Esophagus muscularis mucosa (tissue), 4 donors: ENCODE measurements at regions not wholly inside any gene's neighbourhood (a gene's known extent, or its start where the extent isn't known, plus 50 kb on each side); places are given as distances from the start of the nearest gene placed in this dataset.
A peak's percentile ranks its signal among the peaks of the same experiment; 100 is the strongest.

ENCODE experiments used
- DNase-seq: peaks from one replicate; pipeline ENCODE4 v3.0.0-alpha.2; 2017; ENCODE audit errors: extremely low spot score
- H3K27ac ChIP-seq, 4 donors: fragments of 200-600 bp; sonication (generic); replicated peaks in 1 of 4; 1 replicate in 3 of 4; 2 replicates in 1 of 4; pipeline ENCODE4 v1.5.1; 2016 to 2019; ENCODE audit warnings: mild to moderate bottlenecking in 1 of 4
- H3K27me3 ChIP-seq, 4 donors: fragments of 200-600 bp; sonication (generic); one replicate each; pipeline versions ENCODE4 v1.5.1 to v1.6.0; 2016 to 2019
- H3K36me3 ChIP-seq, 4 donors: fragments of 200-600 bp; sonication (generic); one replicate each; pipeline ENCODE4 v1.5.1; 2016 to 2019
- H3K4me1 ChIP-seq, 4 donors: fragments of 200-600 bp; sonication (generic); one replicate each; pipeline ENCODE4 v1.5.1; 2016 to 2019
- H3K4me3 ChIP-seq, 4 donors: fragments of 200-600 bp; sonication (generic); 1 replicate in 2 of 4; 2 replicates in 2 of 4; pipeline ENCODE4 v1.5.1; 2016 to 2019; ENCODE audit warnings: mild to moderate bottlenecking in 4 of 4, moderate library complexity in 1 of 4
- H3K9me3 ChIP-seq, 4 donors: fragments of 200-600 bp; sonication (generic); 1 replicate in 3 of 4; 2 replicates in 1 of 4; pipeline ENCODE4 v1.5.1; 2016 to 2019
- CTCF ChIP-seq, 3 experiments: fragments of 200-600 bp in 2 of 3; fragments of 450-650 bp in 1 of 3; sonication (generic) in 2 of 3; IDR thresholded peaks; one replicate each; pipeline ENCODE4 v1.5.1; 2017 to 2019; ENCODE audit warnings: antibody characterized with exemption in 3 of 3, mild to moderate bottlenecking in 2 of 3, moderate library complexity in 1 of 3
- EP300 ChIP-seq: sonication (generic); formaldehyde crosslinking; IDR thresholded peaks from one replicate; pipeline ENCODE4 v1.6.1; 2017; ENCODE audit warnings: antibody characterized with exemption
- POLR2A ChIP-seq: fragments of 450-650 bp; IDR thresholded peaks from one replicate; pipeline ENCODE4 v1.6.1; 2017; ENCODE audit warnings: antibody characterized with exemption, moderate library complexity, mild to moderate bottlenecking, low read depth
- POLR2AphosphoS5 ChIP-seq, 2 donors: sonication (generic); formaldehyde crosslinking; IDR thresholded peaks; one replicate each; pipeline ENCODE4 v1.6.1; 2017; ENCODE audit warnings: antibody characterized with exemption in 2 of 2
- WGBS: methylation state at CpG from one replicate; pipeline ENCODE4 v1.1.5; 2018; 5-methylcytosine and 5-hydroxymethylcytosine counted together
- intact Hi-C: fragments of 100-400 bp; cut with DNase I; formaldehyde crosslinking; loops from one replicate; pipeline ENCODE4 v1.15.1; 2023

GRCh38 chr5:128895122-128895521 lies 70.2 kb upstream of the SLC27A6 start:
- no peak overlapping the region for H3K27ac ChIP-seq
- H3K36me3 ChIP-seq, result no peaks in the 10 kb centered on the region
- TF ChIP-seq POLR2AphosphoS5 (IDR thresholded peaks at IDR 0.05), result no peak
- no peak for TF ChIP-seq POLR2A
- no peak overlapping the region for H3K4me3 ChIP-seq
- no peaks in the 10 kb centered on the region for H3K9me3 ChIP-seq
- H3K27me3 ChIP-seq, result no peaks in the 10 kb centered on the region
- intact Hi-C loops, result no loop called here
- DNase-seq, result no peak
- H3K4me1 ChIP-seq, result no peaks in the 10 kb centered on the region

DNA sequence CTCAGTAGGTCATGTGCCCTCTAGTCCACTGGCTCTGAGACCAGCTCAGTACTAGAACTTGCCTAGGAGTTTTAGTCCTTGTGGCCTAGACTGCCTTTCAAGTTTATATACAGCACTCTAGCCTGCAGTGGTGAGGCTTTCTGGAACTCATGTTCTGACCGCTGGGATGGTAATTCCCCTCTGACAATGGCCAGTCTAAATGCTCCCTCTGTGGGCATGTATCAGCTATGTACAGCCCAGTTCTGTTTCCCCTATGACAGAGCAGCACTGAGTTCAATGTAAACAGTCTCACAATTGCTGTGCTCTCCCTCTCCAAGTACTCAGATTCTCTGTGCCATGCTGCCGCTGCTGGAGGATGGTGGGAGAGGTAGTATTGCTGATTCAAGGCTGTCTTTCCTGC lies 68.6 kb upstream of the SLC27A6 start:
- H3K27me3 ChIP-seq, result no peaks in the 10 kb centered on the region
- H3K9me3 ChIP-seq, result no peaks in the 10 kb centered on the region
- DNase-seq, result no peak
- WGBS, result 95% methylated on average over 2 of the region's 2 CpGs
- H3K27ac ChIP-seq, result no peak overlapping the region
- TF ChIP-seq POLR2AphosphoS5 (IDR thresholded peaks at IDR 0.05) (no peak), POLR2A (no peak), EP300 (no peak), CTCF (IDR thresholded peaks at IDR 0.05) (no peak)
- no peaks in the 10 kb centered on the region for H3K36me3 ChIP-seq
- intact Hi-C loops, result no loop called here
- H3K4me1 ChIP-seq, result no peaks in the 10 kb centered on the region
- no peak overlapping the region for H3K4me3 ChIP-seq

- no peak for DNase-seq
- Histone ChIP-seq H3K36me3 (no peaks in the 10 kb centered on the region), H3K4me1 (peaks cover 0 to 10% (median 3%) of the 10 kb centered on the region in 4 donors), H3K27me3 (no peaks in the 10 kb centered on the region), H3K9me3 (no peaks in the 10 kb centered on the region), H3K27ac (no peak overlapping the region), H3K4me3 (no peak overlapping the region)
- intact Hi-C loops, result loop anchor here (10.0 kb wide), 3 partner anchors 61 to 861 kb away; partner anchors contain the start of gene SLC27A6
- 83% methylated on average over 5 of the region's 5 CpGs for WGBS
- no peak for TF ChIP-seq POLR2A
- no peak for TF ChIP-seq CTCF (IDR thresholded peaks at IDR 0.05)
- TF ChIP-seq EP300, result no peak
- no peak for TF ChIP-seq POLR2AphosphoS5 (IDR thresholded peaks at IDR 0.05)
Observed at GRCh38 chr5:128903550-128903949, 61.7 kb upstream of the SLC27A6 start.

GRCh38 chr5:128904805-128905567 lies 60.3 kb upstream of the SLC27A6 start:
- Histone ChIP-seq H3K4me3 (no peak overlapping the region), H3K4me1 (peaks cover 0 to 11% (median 3%) of the 10 kb centered on the region in 4 donors), H3K9me3 (no peaks in the 10 kb centered on the region), H3K36me3 (no peaks in the 10 kb centered on the region), H3K27ac (no peak overlapping the region), H3K27me3 (no peaks in the 10 kb centered on the region)
- 66% methylated on average over 3 of the region's 3 CpGs for WGBS
- no peak for TF ChIP-seq POLR2AphosphoS5 (IDR thresholded peaks at IDR 0.05)
- no peak for TF ChIP-seq EP300
- TF ChIP-seq POLR2A, result no peak
- no peak for TF ChIP-seq CTCF (IDR thresholded peaks at IDR 0.05)
- intact Hi-C loops, result loop anchor here (5.0 to 10.0 kb wide), 4 partner anchors 60 to 860 kb away; partner anchors contain the start of gene SLC27A6
- no peak for DNase-seq

GRCh38 chr5:128905568-128906110 lies 59.6 kb upstream of the SLC27A6 start:
- H3K4me1 ChIP-seq, result peaks cover 0 to 16% (median 3%) of the 10 kb centered on the region in 4 donors
- intact Hi-C loops, result loop anchor here (5.0 to 10.0 kb wide), 4 partner anchors 59 to 859 kb away; partner anchors contain the start of gene SLC27A6
- H3K9me3 ChIP-seq, result no peaks in the 10 kb centered on the region
- no peak overlapping the region for H3K27ac ChIP-seq
- no peaks in the 10 kb centered on the region for H3K27me3 ChIP-seq
- 27% methylated on average over 4 of the region's 4 CpGs for WGBS
- no peaks in the 10 kb centered on the region for H3K36me3 ChIP-seq
- no peak for DNase-seq
- TF ChIP-seq EP300 (no peak), CTCF (IDR thresholded peaks at IDR 0.05) (peak; percentile 77 to 87 (median 82))
- no peak overlapping the region for H3K4me3 ChIP-seq
